Small intestine (tissue), 7 donors: ENCODE measurements at regions not wholly inside any gene's neighbourhood (a gene's known extent, or its start where the extent isn't known, plus 50 kb on each side); places are given as distances from the start of the nearest gene placed in this dataset.

Experiments
- DNase-seq, 2 donors: peaks; one replicate each; pipeline versions ENCODE4 v3.0.0 to v3.0.0-alpha.2; 2013
- FAIRE-seq: peaks from 2 replicates; lab custom pipeline; 2012; peaks lifted over from hg19 to GRCh38; lab: Jason Lieb, UNC
- H3K27ac ChIP-seq, 3 donors: one replicate each; pipeline ENCODE4 v1.5.1; 2013; ENCODE audit warnings: low read length in 2 of 3, mild to moderate bottlenecking in 2 of 3, control low read depth in 1 of 3, inconsistent platforms in 1 of 3, low read depth in 1 of 3, moderate library complexity in 1 of 3
- H3K27me3 ChIP-seq, 3 donors: one replicate each; pipeline ENCODE4 v1.6.1; 2013; ENCODE audit warnings: low read length in 3 of 3, inconsistent platforms in 1 of 3; ENCODE audit not compliant: control insufficient read depth in 3 of 3, insufficient read depth in 3 of 3
- H3K36me3 ChIP-seq, 3 donors: one replicate each; pipeline ENCODE4 v1.6.1; 2013; ENCODE audit warnings: low read length in 3 of 3, inconsistent platforms in 1 of 3, low read depth in 1 of 3, mild to moderate bottlenecking in 1 of 3, moderate library complexity in 1 of 3; ENCODE audit not compliant: control insufficient read depth in 3 of 3, insufficient read depth in 2 of 3
- H3K4me1 ChIP-seq, 3 donors: one replicate each; pipeline ENCODE4 v1.6.1; 2013; ENCODE audit warnings: low read length in 2 of 3, inconsistent platforms in 1 of 3, low read depth in 1 of 3, mild to moderate bottlenecking in 1 of 3, moderate library complexity in 1 of 3; ENCODE audit not compliant: control insufficient read depth in 3 of 3, insufficient read depth in 2 of 3
- H3K4me3 ChIP-seq, 3 donors: one replicate each; pipeline ENCODE4 v1.5.1; 2013; ENCODE audit warnings: low read length in 3 of 3, control low read depth in 1 of 3, inconsistent platforms in 1 of 3, low read depth in 1 of 3, mild to moderate bottlenecking in 1 of 3, moderate library complexity in 1 of 3
- H3K9me3 ChIP-seq, 2 donors: one replicate each; pipeline ENCODE4 v1.6.1; 2013; ENCODE audit warnings: low read depth in 1 of 2, low read length in 1 of 2; ENCODE audit not compliant: control insufficient read depth in 2 of 2, insufficient read depth in 1 of 2
- WGBS, 3 donors: extraction: QIAGEN DNeasy Blood & Tissue Kit; methylation state at CpG; one replicate each; pipeline ENCODE4 v1.1.7; 2013; 5-methylcytosine and 5-hydroxymethylcytosine counted together
- donor health status: healthy with polysubstance abuse.
- donor health status: control.
- donor health status: control.
- donor health status: Bipolar disorder and iron deficiency.
- donor health status: healthy.

GRCh38 chrX:13257223-13258051, 62.4 kb downstream of the ATXN3L start:
- no peaks in the 10 kb centered on the region for H3K27me3 ChIP-seq
- H3K4me1 ChIP-seq: peaks cover 0 to 4% (median 0%) of the 10 kb centered on the region in 3 donors
- peaks cover 0 to 6% of the 10 kb centered on the region in 2 donors for H3K9me3 ChIP-seq
- 63 to 75% (median 74%) methylated on average over 6 of the region's 6 CpGs for WGBS, 3 donors
- peak; percentile 74 for FAIRE-seq
- DNase-seq: no peak
- H3K36me3 ChIP-seq: no peaks in the 10 kb centered on the region
- no peak overlapping the region for H3K4me3 ChIP-seq
- H3K27ac ChIP-seq: no peak overlapping the region

GRCh38 chrX:13256603-13257002, 63.2 kb downstream of the ATXN3L start:
- H3K4me3 ChIP-seq: no peak overlapping the region
- no peaks in the 10 kb centered on the region for H3K27me3 ChIP-seq
- no peak for DNase-seq
- peaks cover 0 to 4% (median 0%) of the 10 kb centered on the region in 3 donors for H3K4me1 ChIP-seq
- H3K27ac ChIP-seq: peak overlapping the region in 1 of 3 donors; percentile 16
- H3K36me3 ChIP-seq: no peaks in the 10 kb centered on the region
- peaks cover 0 to 6% of the 10 kb centered on the region in 2 donors for H3K9me3 ChIP-seq
- no peak for FAIRE-seq

GRCh38 chrX:13254870-13255269, 65.0 kb downstream of the ATXN3L start:
- FAIRE-seq: no peak
- no peaks in the 10 kb centered on the region for H3K36me3 ChIP-seq
- WGBS, 3 donors: 93 to 98% (median 95%) methylated on average over 3 of the region's 3 CpGs

GRCh38 chrX:13254076-13254785, 65.6 kb downstream of the ATXN3L start:
- no peaks in the 10 kb centered on the region for H3K36me3 ChIP-seq
- H3K27me3 ChIP-seq: no peaks in the 10 kb centered on the region
- H3K9me3 ChIP-seq: peaks cover 0 to 6% of the 10 kb centered on the region in 2 donors
- DNase-seq: peak; percentile 27 to 73
- FAIRE-seq: no peak
- H3K4me1 ChIP-seq: peaks cover 0 to 4% (median 0%) of the 10 kb centered on the region in 3 donors
- 41 to 62% (median 59%) methylated on average over 5 of the region's 5 CpGs for WGBS, 3 donors
- H3K27ac ChIP-seq: peak overlapping the region in 2 of 3 donors; percentile 4 to 31
- H3K4me3 ChIP-seq: no peak overlapping the region

More at GRCh38 chrX:13254870-13255269, 65.0 kb downstream of the ATXN3L start:
- no peak overlapping the region for H3K4me3 ChIP-seq
- no peaks in the 10 kb centered on the region for H3K27me3 ChIP-seq
- H3K27ac ChIP-seq: no peak overlapping the region
- DNase-seq: no peak
- peaks cover 0 to 4% (median 0%) of the 10 kb centered on the region in 3 donors for H3K4me1 ChIP-seq
- H3K9me3 ChIP-seq: peaks cover 0 to 6% of the 10 kb centered on the region in 2 donors

GRCh38 chrX:13253223-13253622, 66.6 kb downstream of the ATXN3L start:
- no peak overlapping the region for H3K4me3 ChIP-seq
- 72 to 93% (median 82%) methylated on average over 3 of the region's 3 CpGs for WGBS, 3 donors
- H3K27ac ChIP-seq: no peak overlapping the region
- no peaks in the 10 kb centered on the region for H3K36me3 ChIP-seq
- peaks cover 0 to 6% of the 10 kb centered on the region in 2 donors for H3K9me3 ChIP-seq
- DNase-seq: no peak
- no peak for FAIRE-seq
- no peaks in the 10 kb centered on the region for H3K27me3 ChIP-seq
- peaks cover 0 to 4% (median 0%) of the 10 kb centered on the region in 3 donors for H3K4me1 ChIP-seq

GRCh38 chrX:13252726-13253125, 67.1 kb downstream of the ATXN3L start:
- Histone ChIP-seq H3K9me3 (peaks cover 0 to 6% of the 10 kb centered on the region in 2 donors), H3K4me3 (no peak overlapping the region), H3K4me1 (peaks cover 0 to 4% (median 0%) of the 10 kb centered on the region in 3 donors), H3K27ac (no peak overlapping the region), H3K36me3 (no peaks in the 10 kb centered on the region), H3K27me3 (no peaks in the 10 kb centered on the region)
- WGBS, 3 donors: 80 to 96% (median 90%) methylated on average over 4 of the region's 4 CpGs
- FAIRE-seq (no peak), DNase-seq (no peak)

- Histone ChIP-seq H3K9me3 (peaks cover 0 to 6% of the 10 kb centered on the region in 2 donors), H3K27ac (peak overlapping the region in 1 of 3 donors; percentile 70), H3K27me3 (no peaks in the 10 kb centered on the region), H3K4me3 (no peak overlapping the region), H3K36me3 (no peaks in the 10 kb centered on the region), H3K4me1 (peaks cover 0 to 4% (median 0%) of the 10 kb centered on the region in 3 donors)
- 66 to 77% (median 66%) methylated on average over 7 of the region's 7 CpGs for WGBS, 3 donors
- FAIRE-seq (no peak), DNase-seq (no peak)
Measured at GRCh38 chrX:13250826-13251580, 68.8 kb downstream of the ATXN3L start.
